Ovary (tissue), 7 donors: ENCODE measurements at regions not wholly inside any gene's neighbourhood (a gene's known extent, or its start where the extent isn't known, plus 50 kb on each side); places are given as distances from the start of the nearest gene placed in this dataset.

Source experiments
- DNase-seq, 5 donors: peaks; one replicate each; pipeline ENCODE4 v3.0.0-alpha.2; 2019 to 2020
- H3K27ac ChIP-seq, 2 donors: fragments of 200-600 bp; one replicate each; pipeline versions ENCODE4 v1.5.1 to v1.8.0; 2019 to 2022
- H3K27me3 ChIP-seq: fragments of 200-600 bp; one replicate; pipeline ENCODE4 v1.8.0; 2022
- H3K36me3 ChIP-seq: fragments of 200-600 bp; sonication (generic); one replicate; pipeline ENCODE4 v1.5.1; 2019
- H3K4me1 ChIP-seq: one replicate; pipeline ENCODE4 v1.8.1; 2013; ENCODE audit warnings: mild to moderate bottlenecking, moderate library complexity; ENCODE audit not compliant: insufficient read depth
- H3K4me3 ChIP-seq: fragments of 200-600 bp; sonication (generic); one replicate; pipeline ENCODE4 v1.5.1; 2017
- H3K9me3 ChIP-seq, 2 donors: fragments of 200-600 bp in 1 of 2; sonication (generic) in 1 of 2; one replicate each; pipeline versions ENCODE4 v1.5.1 to v1.8.1; 2013 to 2019; ENCODE audit warnings: mild to moderate bottlenecking in 1 of 2, moderate library complexity in 1 of 2
- EP300 ChIP-seq: sonication (generic); formaldehyde crosslinking; IDR thresholded peaks from one replicate; pipeline ENCODE4 v1.6.1; 2017; ENCODE audit warnings: antibody characterized with exemption
- POLR2A ChIP-seq: fragments of 450-650 bp; IDR thresholded peaks from one replicate; pipeline ENCODE4 v1.6.1; 2017; ENCODE audit warnings: antibody characterized with exemption, mild to moderate bottlenecking, moderate library complexity
- WGBS, 3 donors: extraction: QIAGEN DNeasy Blood & Tissue Kit in 1 of 3; methylation state at CpG; one replicate each; pipeline versions ENCODE4 v1.1.5 to v1.1.7; 2013 to 2017; 5-methylcytosine and 5-hydroxymethylcytosine counted together
- intact Hi-C, 4 donors: fragments of 100-400 bp; cut with DNase I; formaldehyde crosslinking; loops; one replicate each; pipeline versions ENCODE4 v1.11.0 to v1.15.1; 2022 to 2023
- TF ChIP-seq, protein P1 (sequence below), 3 donors: fragments of 450-650 bp in 2 of 3; fragments of 200-600 bp in 1 of 3; IDR thresholded peaks; one replicate each; pipeline versions ENCODE4 v1.5.1 to v1.8.0; 2016 to 2022; ENCODE audit warnings: antibody characterized with exemption in 3 of 3, mild to moderate bottlenecking in 1 of 3
- donor health status: DM: no; HTN: no; CAD: no; lungs with moderate emphysema.
- donor health status: DM: no; HTN: no; CAD: no.
- donor health status: Bipolar disorder and iron deficiency.
- donor health status: DM: no; HTN: no; CAD: no.
- donor health status: DM: yes; HTN: yes; CAD: no.

DNA sequence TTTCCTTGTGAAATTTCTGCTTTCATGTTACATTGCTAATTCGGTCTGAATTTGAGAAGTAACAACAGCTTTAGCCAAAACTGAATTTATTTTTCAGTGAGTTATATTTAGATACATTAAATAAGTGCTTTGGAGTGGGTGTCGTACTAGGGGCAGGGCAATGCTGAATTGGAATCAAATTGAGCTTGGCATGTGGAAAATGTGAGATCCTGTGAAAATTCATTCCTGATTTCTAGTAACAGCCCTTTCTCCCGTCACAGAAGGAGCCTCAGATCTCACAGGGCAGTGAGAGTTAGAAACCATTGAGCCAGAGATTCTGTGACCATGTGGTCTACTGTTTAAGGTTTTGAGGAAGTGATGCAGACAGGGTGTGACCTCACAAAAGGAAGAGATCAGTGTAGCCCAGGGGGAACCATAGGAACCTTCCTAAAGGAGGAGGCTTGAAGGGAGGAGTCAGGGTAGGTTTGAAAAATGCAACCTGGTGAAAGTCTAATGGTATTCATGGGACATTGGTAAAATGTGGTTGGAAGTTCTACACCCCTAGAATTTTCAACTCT lies 1136.8 kb downstream of the AACS start:
- no peak overlapping the region for H3K27ac ChIP-seq
- H3K4me1 ChIP-seq = no peaks in the 10 kb centered on the region
- no peaks in the 10 kb centered on the region for H3K27me3 ChIP-seq
- 33 to 57% (median 42%) methylated on average over 3 of the region's 3 CpGs for WGBS, 3 donors
- TF ChIP-seq EP300 (no peak), POLR2A (no peak)
- TF ChIP-seq, protein P1, sequence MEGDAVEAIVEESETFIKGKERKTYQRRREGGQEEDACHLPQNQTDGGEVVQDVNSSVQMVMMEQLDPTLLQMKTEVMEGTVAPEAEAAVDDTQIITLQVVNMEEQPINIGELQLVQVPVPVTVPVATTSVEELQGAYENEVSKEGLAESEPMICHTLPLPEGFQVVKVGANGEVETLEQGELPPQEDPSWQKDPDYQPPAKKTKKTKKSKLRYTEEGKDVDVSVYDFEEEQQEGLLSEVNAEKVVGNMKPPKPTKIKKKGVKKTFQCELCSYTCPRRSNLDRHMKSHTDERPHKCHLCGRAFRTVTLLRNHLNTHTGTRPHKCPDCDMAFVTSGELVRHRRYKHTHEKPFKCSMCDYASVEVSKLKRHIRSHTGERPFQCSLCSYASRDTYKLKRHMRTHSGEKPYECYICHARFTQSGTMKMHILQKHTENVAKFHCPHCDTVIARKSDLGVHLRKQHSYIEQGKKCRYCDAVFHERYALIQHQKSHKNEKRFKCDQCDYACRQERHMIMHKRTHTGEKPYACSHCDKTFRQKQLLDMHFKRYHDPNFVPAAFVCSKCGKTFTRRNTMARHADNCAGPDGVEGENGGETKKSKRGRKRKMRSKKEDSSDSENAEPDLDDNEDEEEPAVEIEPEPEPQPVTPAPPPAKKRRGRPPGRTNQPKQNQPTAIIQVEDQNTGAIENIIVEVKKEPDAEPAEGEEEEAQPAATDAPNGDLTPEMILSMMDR (IDR thresholded peaks at IDR 0.05) = no peak
- no peaks in the 10 kb centered on the region for H3K9me3 ChIP-seq
- H3K36me3 ChIP-seq = no peaks in the 10 kb centered on the region
- no peak for DNase-seq
- H3K4me3 ChIP-seq = no peak overlapping the region
- intact Hi-C loops = no loop called here

DNA sequence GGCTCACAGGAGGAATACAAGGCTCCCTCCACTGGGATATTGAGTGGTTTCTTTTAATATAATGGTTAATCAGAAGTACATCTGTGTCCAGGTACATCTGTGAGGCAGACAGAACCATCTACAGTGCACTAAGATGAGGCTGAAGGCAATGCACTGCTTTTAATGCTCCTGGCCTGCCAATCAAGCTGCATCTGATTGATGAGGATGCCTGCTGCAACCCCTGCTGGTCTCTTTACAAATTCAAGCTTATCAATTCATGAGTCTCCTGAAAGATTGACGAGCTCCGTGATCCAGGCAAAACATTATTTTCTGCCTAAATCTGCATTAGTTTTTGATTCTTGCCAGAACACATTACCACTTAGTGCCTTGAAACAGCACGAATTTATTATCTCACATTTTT lies 1139.1 kb downstream of the AACS start:
- Histone ChIP-seq H3K27me3 (no peaks in the 10 kb centered on the region), H3K9me3 (no peaks in the 10 kb centered on the region), H3K4me1 (no peaks in the 10 kb centered on the region), H3K27ac (no peak overlapping the region), H3K36me3 (no peaks in the 10 kb centered on the region), H3K4me3 (no peak overlapping the region)
- WGBS, 3 donors = 36 to 43% (median 38%) methylated on average over 3 of the region's 3 CpGs
- DNase-seq = no peak
- intact Hi-C loops = no loop called here
- no peak for TF ChIP-seq EP300
- no peak for TF ChIP-seq POLR2A
- TF ChIP-seq, protein P1 (IDR thresholded peaks at IDR 0.05) = no peak

DNA sequence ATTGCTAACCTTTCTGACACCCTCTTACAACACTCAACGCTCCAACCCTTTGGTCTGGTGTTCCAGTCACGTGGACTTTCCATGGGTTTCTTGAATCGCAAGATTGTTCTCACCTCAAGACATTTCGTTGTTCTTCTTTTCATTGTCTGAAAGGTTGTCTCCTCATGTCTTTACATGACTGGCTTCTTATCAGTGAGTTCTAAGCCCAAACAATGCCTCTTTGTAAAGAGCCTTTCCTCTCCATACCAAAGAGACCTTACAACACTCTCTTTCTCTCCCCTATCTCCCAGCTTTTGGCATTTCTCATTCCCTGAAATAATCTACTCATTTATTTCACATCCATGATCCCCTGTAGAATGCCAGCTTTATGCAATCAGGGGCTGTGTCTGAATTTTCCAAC lies 1144.8 kb downstream of the AACS start:
- intact Hi-C loops = no loop called here
- WGBS, 3 donors = 74 to 87% (median 80%) methylated on average over 4 of the region's 4 CpGs

DNA sequence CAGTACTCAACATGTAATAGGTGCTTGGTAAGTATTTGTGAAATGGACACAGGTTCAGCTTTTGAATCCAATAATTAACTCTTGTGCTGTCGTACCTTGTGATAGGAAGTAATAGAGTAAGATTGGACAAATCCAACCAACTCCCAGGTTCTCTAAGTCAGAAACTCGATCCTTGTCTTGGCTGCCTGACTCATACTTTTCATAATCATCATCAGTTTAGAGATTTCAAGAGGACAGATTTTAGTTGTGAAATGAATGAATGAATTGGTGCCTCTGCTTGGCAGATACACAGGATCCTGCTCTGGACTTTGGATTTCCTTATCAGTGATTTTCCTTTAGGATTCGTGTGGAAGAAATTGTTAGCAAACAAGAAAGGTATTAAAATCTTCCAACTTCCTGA lies 1145.2 kb downstream of the AACS start:
- intact Hi-C loops = no loop called here

More for the DNA sequence above, 1144.8 kb downstream of the AACS start:
- H3K27me3 ChIP-seq = no peaks in the 10 kb centered on the region
- no peak overlapping the region for H3K27ac ChIP-seq
- H3K9me3 ChIP-seq = no peaks in the 10 kb centered on the region
- H3K36me3 ChIP-seq = no peaks in the 10 kb centered on the region
- TF ChIP-seq EP300 (no peak), POLR2A (no peak)
- TF ChIP-seq, protein P1 (IDR thresholded peaks at IDR 0.05) = no peak
- DNase-seq = no peak
- no peak overlapping the region for H3K4me3 ChIP-seq
- no peaks in the 10 kb centered on the region for H3K4me1 ChIP-seq

More for the DNA sequence above, 1145.2 kb downstream of the AACS start:
- no peaks in the 10 kb centered on the region for H3K27me3 ChIP-seq
- TF ChIP-seq, protein P1 (IDR thresholded peaks at IDR 0.05) = no peak
- no peak for TF ChIP-seq POLR2A
- no peak for TF ChIP-seq EP300
- H3K4me1 ChIP-seq = no peaks in the 10 kb centered on the region
- H3K27ac ChIP-seq = no peak overlapping the region
- DNase-seq = no peak
- H3K9me3 ChIP-seq = no peaks in the 10 kb centered on the region
- WGBS, 3 donors = 59 to 69% (median 64%) methylated on average over 3 of the region's 3 CpGs
- H3K4me3 ChIP-seq = no peak overlapping the region
- H3K36me3 ChIP-seq = no peaks in the 10 kb centered on the region
